ENCODE measurements at regions not wholly inside any gene's neighbourhood (a gene's known extent, or its start where the extent isn't known, plus 50 kb on each side); places are given as distances from the start of the nearest gene placed in this dataset.
A peak's percentile ranks its signal among the peaks of the same experiment; 100 is the strongest.
"Not testable (repeated sequence)": the region's sequence is repeated elsewhere in the genome, so short reads cannot be mapped to it uniquely, and the experiment has no call there.

GRCh38 chr12:10453-10852, 56.1 kb upstream of the IQSEC3 start:
- DNase-seq = not testable (repeated sequence)

- not testable (repeated sequence) for DNase-seq
Measured at GRCh38 chr12:10879-11812, 55.4 kb upstream of the IQSEC3 start.

GRCh38 chr12:12306-12705, 54.3 kb upstream of the IQSEC3 start:
- not testable (repeated sequence) for DNase-seq

GRCh38 chr12:12725-13640, 53.6 kb upstream of the IQSEC3 start:
- peak; percentile 34 for DNase-seq

GRCh38 chr12:13841-14240, 52.7 kb upstream of the IQSEC3 start:
- DNase-seq = peak; percentile 22

GRCh38 chr12:14696-15095, 51.9 kb upstream of the IQSEC3 start:
- DNase-seq = not testable (repeated sequence)

- not testable (repeated sequence) for DNase-seq
Measured at GRCh38 chr12:15381-15780, 51.2 kb upstream of the IQSEC3 start.

- not testable (repeated sequence) for DNase-seq
Measured at GRCh38 chr12:16019-16418, 50.5 kb upstream of the IQSEC3 start.

- not testable (repeated sequence) for DNase-seq
Measured at GRCh38 chr12:16541-16940, 50.0 kb upstream of the IQSEC3 start.
